SK-N-SH treated with all-trans-retinoic acid at 6 μM for 48 hours (cell line): ENCODE measurements at regions not wholly inside any gene's neighbourhood (a gene's known extent, or its start where the extent isn't known, plus 50 kb on each side); places are given as distances from the start of the nearest gene placed in this dataset.

Experiments
- ATAC-seq: fragments of 200-7000 bp; cut with Tn5 transposase; 3 replicates; pipeline ENCODE4 v1.9.1; 2020; ENCODE audit warnings: mild to moderate bottlenecking, moderate library complexity
- ARNTL ChIP-seq: fragments of 450-650 bp; formaldehyde crosslinking; IDR thresholded peaks from 2 replicates; pipeline ENCODE4 v1.5.0; 2020; ENCODE audit warnings: low read depth, mild to moderate bottlenecking, moderate library complexity, borderline replicate concordance
- BACH2 ChIP-seq: fragments of 250-450 bp; sonication (Bioruptor Pico); IDR thresholded peaks from 2 replicates; pipeline ENCODE4 v1.9.0; 2021; ENCODE audit warnings: mild to moderate bottlenecking, borderline replicate concordance
- CREB5 ChIP-seq: fragments of 250-450 bp; sonication (Bioruptor Pico); IDR thresholded peaks from 2 replicates; pipeline ENCODE4 v1.5.1; 2020; ENCODE audit warnings: low read depth, mild to moderate bottlenecking, moderate library complexity
- CSDC2 ChIP-seq: fragments of 250-450 bp; sonication (Bioruptor Pico); IDR thresholded peaks from 2 replicates; pipeline ENCODE4 v1.5.0; 2020; ENCODE audit warnings: mild to moderate bottlenecking, moderate library complexity
- ESRRG ChIP-seq: fragments of 250-450 bp; sonication (Bioruptor Pico); IDR thresholded peaks from 2 replicates; pipeline ENCODE4 v1.6.1; 2021; ENCODE audit warnings: mild to moderate bottlenecking
- GLIS3 ChIP-seq: fragments of 250-450 bp; sonication (Bioruptor Pico); IDR thresholded peaks from 2 replicates; pipeline ENCODE4 v1.5.0; 2020; ENCODE audit warnings: mild to moderate bottlenecking, moderate library complexity
- ISL1 ChIP-seq: fragments of 250-450 bp; sonication (Bioruptor Pico); IDR thresholded peaks from 2 replicates; pipeline ENCODE4 v2.1.2; 2022; ENCODE audit warnings: mild to moderate bottlenecking, moderate library complexity
- OSR1 ChIP-seq: fragments of 250-450 bp; sonication (Bioruptor Pico); IDR thresholded peaks from 2 replicates; pipeline ENCODE4 v1.8.0; 2022; ENCODE audit warnings: moderate library complexity, mild to moderate bottlenecking, inconsistent platforms
- PPARA ChIP-seq: fragments of 250-450 bp; sonication (Bioruptor Pico); IDR thresholded peaks from 2 replicates; pipeline ENCODE4 v1.5.0; 2020; ENCODE audit warnings: mild to moderate bottlenecking, borderline replicate concordance
- RARB ChIP-seq: fragments of 250-450 bp; sonication (Bioruptor Pico); IDR thresholded peaks from 2 replicates; pipeline ENCODE4 v1.8.0; 2021; ENCODE audit warnings: mild to moderate bottlenecking, moderate library complexity
- SNAI2 ChIP-seq: fragments of 250-450 bp; sonication (Bioruptor Pico); IDR thresholded peaks from 2 replicates; pipeline ENCODE4 v1.5.0; 2020; ENCODE audit warnings: mild to moderate bottlenecking, moderate library complexity
- TCF4 ChIP-seq: fragments of 250-450 bp; sonication (Bioruptor Pico); IDR thresholded peaks from 2 replicates; pipeline ENCODE4 v1.8.0; 2021; ENCODE audit warnings: mild to moderate bottlenecking, moderate library complexity, borderline replicate concordance
- TOX ChIP-seq: fragments of 250-450 bp; sonication (Bioruptor Pico); IDR thresholded peaks from 2 replicates; pipeline ENCODE4 v1.8.0; 2021; ENCODE audit warnings: mild to moderate bottlenecking, moderate library complexity, borderline replicate concordance
- ZC3H10 ChIP-seq: fragments of 250-450 bp; sonication (Bioruptor Pico); IDR thresholded peaks from 2 replicates; pipeline ENCODE4 v1.5.1; 2021; ENCODE audit warnings: mild to moderate bottlenecking, moderate library complexity
- ZFP3 ChIP-seq: fragments of 250-450 bp; sonication (Bioruptor Pico); IDR thresholded peaks from 2 replicates; pipeline ENCODE4 v1.5.0; 2020; ENCODE audit warnings: mild to moderate bottlenecking, moderate library complexity
- ZFP30 ChIP-seq: fragments of 450-650 bp; formaldehyde crosslinking; IDR thresholded peaks from 2 replicates; pipeline ENCODE4 v1.5.0; 2022; ENCODE audit warnings: mild to moderate bottlenecking, moderate library complexity
- ZNF565 ChIP-seq: fragments of 450-650 bp; formaldehyde crosslinking; conservative IDR thresholded peaks from 2 replicates; pipeline ENCODE4 v1.5.0; 2020; ENCODE audit warnings: low read depth, mild to moderate bottlenecking, moderate library complexity
- ZNF70 ChIP-seq: fragments of 450-650 bp; formaldehyde crosslinking; IDR thresholded peaks from 2 replicates; pipeline ENCODE4 v1.5.0; 2020; ENCODE audit warnings: mild to moderate bottlenecking, moderate library complexity
- ZNF8 ChIP-seq: fragments of 450-650 bp; formaldehyde crosslinking; IDR thresholded peaks from 2 replicates; pipeline ENCODE4 v1.5.0; 2020; ENCODE audit warnings: mild to moderate bottlenecking, moderate library complexity
- TF ChIP-seq, protein P1 (sequence below): fragments of 250-450 bp; sonication (Bioruptor Pico); IDR thresholded peaks from 2 replicates; pipeline ENCODE4 v1.8.0; 2021; ENCODE audit warnings: low read depth, mild to moderate bottlenecking, moderate library complexity, borderline replicate concordance
- TF ChIP-seq, protein P2 (sequence below): fragments of 250-450 bp; sonication (Bioruptor Pico); IDR thresholded peaks from 2 replicates; pipeline ENCODE4 v1.5.1; 2021; ENCODE audit warnings: mild to moderate bottlenecking, moderate library complexity
- TF ChIP-seq, protein P3 (sequence below): fragments of 250-450 bp; sonication (Bioruptor Pico); IDR thresholded peaks from 2 replicates; pipeline ENCODE4 v1.5.0; 2020; ENCODE audit warnings: mild to moderate bottlenecking, moderate library complexity

DNA sequence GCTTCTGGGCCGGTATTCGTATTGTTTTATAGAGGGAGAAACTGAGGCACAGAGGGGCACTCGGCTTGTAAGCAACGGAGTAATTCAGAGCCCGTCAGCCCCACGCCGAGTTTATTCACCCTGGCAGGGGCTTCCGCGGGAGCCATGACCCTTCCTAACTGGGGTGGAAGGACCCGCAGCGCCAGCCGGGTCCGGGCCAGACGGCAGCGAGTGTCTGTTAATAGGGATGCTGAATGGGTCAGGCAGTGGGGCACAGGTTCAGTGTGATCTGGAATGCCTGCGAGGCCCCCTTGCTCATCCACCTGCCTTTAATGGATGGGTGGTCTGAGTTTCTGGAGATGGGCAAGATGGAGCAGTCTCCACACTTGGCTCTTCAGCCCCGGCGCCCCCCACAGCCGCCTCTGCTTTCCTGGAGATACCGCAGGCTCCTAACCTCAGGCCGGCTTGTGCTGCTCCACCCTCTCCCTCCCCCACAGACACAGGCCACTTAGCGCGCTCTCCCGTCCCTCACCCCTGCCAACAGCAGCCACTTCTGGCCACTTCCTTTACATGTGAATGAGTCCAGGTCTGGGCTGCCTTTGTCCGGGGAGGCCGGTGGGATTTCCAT lies 147.1 kb downstream of the ERCC6L2 start:
- ATAC-seq = no peak
- no peak for TF ChIP-seq ZFP3 (CRISPR knock-in tag)
- no peak for TF ChIP-seq ARNTL
- TF ChIP-seq ESRRG (CRISPR knock-in tag) = no peak
- TF ChIP-seq ZNF565 = no peak
- TF ChIP-seq, protein P1, sequence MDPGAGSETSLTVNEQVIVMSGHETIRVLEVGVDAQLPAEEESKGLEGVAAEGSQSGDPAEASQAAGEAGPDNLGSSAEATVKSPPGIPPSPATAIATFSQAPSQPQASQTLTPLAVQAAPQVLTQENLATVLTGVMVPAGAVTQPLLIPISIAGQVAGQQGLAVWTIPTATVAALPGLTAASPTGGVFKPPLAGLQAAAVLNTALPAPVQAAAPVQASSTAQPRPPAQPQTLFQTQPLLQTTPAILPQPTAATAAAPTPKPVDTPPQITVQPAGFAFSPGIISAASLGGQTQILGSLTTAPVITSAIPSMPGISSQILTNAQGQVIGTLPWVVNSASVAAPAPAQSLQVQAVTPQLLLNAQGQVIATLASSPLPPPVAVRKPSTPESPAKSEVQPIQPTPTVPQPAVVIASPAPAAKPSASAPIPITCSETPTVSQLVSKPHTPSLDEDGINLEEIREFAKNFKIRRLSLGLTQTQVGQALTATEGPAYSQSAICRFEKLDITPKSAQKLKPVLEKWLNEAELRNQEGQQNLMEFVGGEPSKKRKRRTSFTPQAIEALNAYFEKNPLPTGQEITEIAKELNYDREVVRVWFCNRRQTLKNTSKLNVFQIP (CRISPR knock-in tag) = no peak
- no peak for TF ChIP-seq BACH2 (CRISPR knock-in tag)
- TF ChIP-seq PPARA (CRISPR knock-in tag) = no peak
- TF ChIP-seq OSR1 (CRISPR knock-in tag) = no peak
- no peak for TF ChIP-seq CREB5
- TF ChIP-seq TCF4 (CRISPR knock-in tag) = no peak
- no peak for TF ChIP-seq ZNF70 (CRISPR knock-in tag)
- no peak for TF ChIP-seq ZC3H10
- TF ChIP-seq, all 23 proteins: peak for 0

- peak; percentile 45 for ATAC-seq
- no peak for TF ChIP-seq ARNTL
- TF ChIP-seq, protein P2, sequence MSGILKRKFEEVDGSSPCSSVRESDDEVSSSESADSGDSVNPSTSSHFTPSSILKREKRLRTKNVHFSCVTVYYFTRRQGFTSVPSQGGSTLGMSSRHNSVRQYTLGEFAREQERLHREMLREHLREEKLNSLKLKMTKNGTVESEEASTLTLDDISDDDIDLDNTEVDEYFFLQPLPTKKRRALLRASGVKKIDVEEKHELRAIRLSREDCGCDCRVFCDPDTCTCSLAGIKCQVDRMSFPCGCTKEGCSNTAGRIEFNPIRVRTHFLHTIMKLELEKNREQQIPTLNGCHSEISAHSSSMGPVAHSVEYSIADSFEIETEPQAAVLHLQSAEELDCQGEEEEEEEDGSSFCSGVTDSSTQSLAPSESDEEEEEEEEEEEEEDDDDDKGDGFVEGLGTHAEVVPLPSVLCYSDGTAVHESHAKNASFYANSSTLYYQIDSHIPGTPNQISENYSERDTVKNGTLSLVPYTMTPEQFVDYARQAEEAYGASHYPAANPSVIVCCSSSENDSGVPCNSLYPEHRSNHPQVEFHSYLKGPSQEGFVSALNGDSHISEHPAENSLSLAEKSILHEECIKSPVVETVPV = no peak
- no peak for TF ChIP-seq ZNF565
- TF ChIP-seq OSR1 (CRISPR knock-in tag) = no peak
- no peak for TF ChIP-seq ZFP30
- TF ChIP-seq ESRRG (CRISPR knock-in tag) = no peak
- no peak for TF ChIP-seq SNAI2
Measured at GRCh38 chr9:96021551-96022444, 146.3 kb downstream of the ERCC6L2 start.

DNA sequence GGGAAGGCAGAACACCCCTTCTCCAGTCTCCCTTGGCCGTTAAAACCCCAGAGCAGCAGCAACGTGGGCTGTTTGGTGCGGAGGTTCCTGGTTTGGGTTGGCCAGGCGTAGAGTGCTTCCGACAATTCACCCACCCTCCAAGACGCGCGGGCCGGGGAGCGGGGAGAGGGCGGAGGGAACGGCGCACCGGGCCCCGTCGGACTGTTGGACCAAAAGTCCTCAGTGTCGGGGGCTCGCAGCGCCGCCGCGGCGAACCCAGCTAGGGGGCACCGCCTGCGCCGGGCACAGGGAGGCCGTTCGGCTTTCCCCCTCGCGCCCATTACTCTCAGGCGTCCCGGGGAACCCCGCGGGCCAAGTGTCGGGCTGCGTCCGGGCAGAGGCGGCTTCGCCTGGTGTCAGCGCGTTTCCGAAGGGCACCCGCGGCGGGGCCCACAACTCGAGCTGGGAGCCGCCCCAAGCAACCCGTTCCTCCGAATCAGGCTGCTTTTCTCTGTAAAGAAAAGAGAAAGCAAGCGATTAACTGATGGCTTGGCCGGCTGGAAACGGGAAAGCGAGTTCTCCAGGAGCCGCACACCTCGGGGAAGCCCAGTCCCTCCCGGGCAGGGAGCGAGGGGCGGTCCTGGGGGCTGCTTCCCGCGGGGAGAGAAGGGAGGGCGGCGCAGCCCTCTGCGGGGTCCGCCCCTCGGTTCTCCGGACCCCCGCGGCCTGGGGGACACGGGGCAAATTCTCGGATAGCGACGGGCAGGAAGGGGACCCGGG lies 145.5 kb downstream of the ERCC6L2 start:
- ATAC-seq = peak; percentile 69
- TF ChIP-seq ZFP3 (CRISPR knock-in tag) (no peak), BACH2 (CRISPR knock-in tag) (no peak), ESRRG (CRISPR knock-in tag) (no peak), PPARA (CRISPR knock-in tag) (no peak), GLIS3 (CRISPR knock-in tag) (no peak), ZNF70 (CRISPR knock-in tag) (no peak), ISL1 (CRISPR knock-in tag) (no peak), ZFP30 (no peak)
- TF ChIP-seq, protein P2 = no peak
- TF ChIP-seq, protein P1 (CRISPR knock-in tag) = no peak

GRCh38 chr9:96020300-96020791 lies 144.9 kb downstream of the ERCC6L2 start:
- ATAC-seq = no peak
- no peak for TF ChIP-seq ZC3H10
- no peak for TF ChIP-seq PPARA (CRISPR knock-in tag)
- TF ChIP-seq GLIS3 (CRISPR knock-in tag) = no peak
- TF ChIP-seq, protein P3, sequence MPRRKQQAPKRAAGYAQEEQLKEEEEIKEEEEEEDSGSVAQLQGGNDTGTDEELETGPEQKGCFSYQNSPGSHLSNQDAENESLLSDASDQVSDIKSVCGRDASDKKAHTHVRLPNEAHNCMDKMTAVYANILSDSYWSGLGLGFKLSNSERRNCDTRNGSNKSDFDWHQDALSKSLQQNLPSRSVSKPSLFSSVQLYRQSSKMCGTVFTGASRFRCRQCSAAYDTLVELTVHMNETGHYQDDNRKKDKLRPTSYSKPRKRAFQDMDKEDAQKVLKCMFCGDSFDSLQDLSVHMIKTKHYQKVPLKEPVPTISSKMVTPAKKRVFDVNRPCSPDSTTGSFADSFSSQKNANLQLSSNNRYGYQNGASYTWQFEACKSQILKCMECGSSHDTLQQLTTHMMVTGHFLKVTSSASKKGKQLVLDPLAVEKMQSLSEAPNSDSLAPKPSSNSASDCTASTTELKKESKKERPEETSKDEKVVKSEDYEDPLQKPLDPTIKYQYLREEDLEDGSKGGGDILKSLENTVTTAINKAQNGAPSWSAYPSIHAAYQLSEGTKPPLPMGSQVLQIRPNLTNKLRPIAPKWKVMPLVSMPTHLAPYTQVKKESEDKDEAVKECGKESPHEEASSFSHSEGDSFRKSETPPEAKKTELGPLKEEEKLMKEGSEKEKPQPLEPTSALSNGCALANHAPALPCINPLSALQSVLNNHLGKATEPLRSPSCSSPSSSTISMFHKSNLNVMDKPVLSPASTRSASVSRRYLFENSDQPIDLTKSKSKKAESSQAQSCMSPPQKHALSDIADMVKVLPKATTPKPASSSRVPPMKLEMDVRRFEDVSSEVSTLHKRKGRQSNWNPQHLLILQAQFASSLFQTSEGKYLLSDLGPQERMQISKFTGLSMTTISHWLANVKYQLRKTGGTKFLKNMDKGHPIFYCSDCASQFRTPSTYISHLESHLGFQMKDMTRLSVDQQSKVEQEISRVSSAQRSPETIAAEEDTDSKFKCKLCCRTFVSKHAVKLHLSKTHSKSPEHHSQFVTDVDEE (CRISPR knock-in tag) = no peak
- no peak for TF ChIP-seq SNAI2
- no peak for TF ChIP-seq ZFP3 (CRISPR knock-in tag)
- no peak for TF ChIP-seq RARB (CRISPR knock-in tag)
- no peak for TF ChIP-seq BACH2 (CRISPR knock-in tag)
- no peak for TF ChIP-seq CSDC2 (CRISPR knock-in tag)
- TF ChIP-seq TOX = no peak
- no peak for TF ChIP-seq ARNTL
- TF ChIP-seq ZNF8 (CRISPR knock-in tag) = no peak
